GM12878 (cell line): ENCODE measurements at regions not wholly inside any gene's neighbourhood (a gene's known extent, or its start where the extent isn't known, plus 50 kb on each side); places are given as distances from the start of the nearest gene placed in this dataset.

Source experiments
- CUX1 ChIP-seq: IDR thresholded peaks from 2 replicates; pipeline ENCODE4 v1.6.1; 2012; ENCODE audit warnings: improper control_type of control experiment, low read depth, low read length; ENCODE audit not compliant: insufficient replicate concordance
- ELK1 ChIP-seq: IDR thresholded peaks from 2 replicates; pipeline ENCODE4 v1.6.1; 2012; ENCODE audit warnings: low read depth, low read length, improper control_type of control experiment
- RELA ChIP-seq: fragments of 450-650 bp; IDR thresholded peaks from 2 replicates; pipeline ENCODE4 v1.8.0; 2014; ENCODE audit warnings: borderline replicate concordance; ENCODE audit not compliant: partially characterized antibody
- TCF12 ChIP-seq: IDR thresholded peaks from 2 replicates; pipeline ENCODE4 v1.6.1; 2011; ENCODE audit warnings: low read depth, mild to moderate bottlenecking, low read length

- TF ChIP-seq ELK1 (no peak), RELA (no peak), TCF12 (no peak), CUX1 (no peak)
Observed at GRCh38 chr9:129398961-129399633, 221.0 kb upstream of the IER5L start (continued).
